Gastrocnemius medialis (tissue), 4 donors: ENCODE measurements at regions not wholly inside any gene's neighbourhood (a gene's known extent, or its start where the extent isn't known, plus 50 kb on each side); places are given as distances from the start of the nearest gene placed in this dataset.

Experiments used
- ATAC-seq, 2 donors: fragments of 150-250 bp; one replicate each; pipeline ENCODE4 v1.9.1; 2016
- DNase-seq, 2 donors: peaks; one replicate each; pipeline ENCODE4 v3.0.0-alpha.2; 2019
- H3K27ac ChIP-seq, 4 donors: fragments of 200-600 bp; sonication (generic); 1 replicate in 1 of 4; 2 replicates in 3 of 4; pipeline ENCODE4 v1.5.1; 2016 to 2018; ENCODE audit warnings: mild to moderate bottlenecking in 2 of 4, moderate library complexity in 1 of 4
- H3K27me3 ChIP-seq, 3 donors: fragments of 200-600 bp; sonication (generic) in 2 of 3; 1 replicate in 1 of 3; 2 replicates in 2 of 3; pipeline versions ENCODE4 v1.5.1 to v1.6.0; 2016 to 2019; ENCODE audit warnings: mild to moderate bottlenecking in 1 of 3, moderate library complexity in 1 of 3
- H3K36me3 ChIP-seq, 2 donors: fragments of 200-600 bp; sonication (generic) in 1 of 2; one replicate each; pipeline ENCODE4 v1.5.1; 2017 to 2018
- H3K4me1 ChIP-seq, 2 donors: fragments of 200-600 bp; sonication (generic) in 1 of 2; one replicate each; pipeline ENCODE4 v1.5.1; 2016 to 2017; ENCODE audit warnings: mild to moderate bottlenecking in 2 of 2
- H3K4me3 ChIP-seq, 4 donors: fragments of 200-600 bp; sonication (generic) in 3 of 4; 1 replicate in 1 of 4; 2 replicates in 3 of 4; pipeline ENCODE4 v1.5.1; 2016 to 2019; ENCODE audit warnings: mild to moderate bottlenecking in 2 of 4
- H3K9me3 ChIP-seq, 3 donors: fragments of 200-600 bp; sonication (generic) in 2 of 3; 1 replicate in 1 of 3; 2 replicates in 2 of 3; pipeline ENCODE4 v1.5.1; 2016 to 2019
- CTCF ChIP-seq, 5 experiments: fragments of 450-650 bp in 3 of 5; fragments of 200-600 bp in 2 of 5; sonication (generic) in 2 of 5; IDR thresholded peaks in 4 of 5; conservative IDR thresholded peaks in 1 of 5; 1 replicate in 4 of 5; 2 replicates in 1 of 5; pipeline ENCODE4 v1.5.1; 2016 to 2019; ENCODE audit warnings: antibody characterized with exemption in 5 of 5, mild to moderate bottlenecking in 3 of 5, moderate library complexity in 3 of 5
- POLR2A ChIP-seq, 2 donors: fragments of 450-650 bp; IDR thresholded peaks; one replicate each; pipeline ENCODE4 v1.6.1; 2017; ENCODE audit warnings: antibody characterized with exemption in 2 of 2, mild to moderate bottlenecking in 2 of 2, moderate library complexity in 2 of 2
- in situ Hi-C, 4 donors: fragments of 200-750 bp; cut with MboI; loops; one replicate each; pipeline versions ENCODE4 v1.15.0 to v1.8.0; 2017; ENCODE audit warnings: low sequenced_read_pairs in 4 of 4
- intact Hi-C: fragments of 100-400 bp; cut with DNase I; formaldehyde crosslinking; loops from one replicate; pipeline ENCODE4 v1.15.1; 2023; ENCODE audit warnings: low total_unique reads

- ATAC-seq (no peak), DNase-seq (no peak)
- H3K27ac ChIP-seq, result no peak overlapping the region
- H3K9me3 ChIP-seq, result no peaks in the 10 kb centered on the region
- intact Hi-C loops (no loop called here), in situ Hi-C loops (no loop called here)
- no peak overlapping the region for H3K4me3 ChIP-seq
- H3K36me3 ChIP-seq, result no peaks in the 10 kb centered on the region
- TF ChIP-seq CTCF (IDR thresholded peaks at IDR 0.05 in 4 of 5, conservative IDR thresholded peaks at IDR 0.05 in 1 of 5), result no peak
- no peaks in the 10 kb centered on the region for H3K4me1 ChIP-seq
- H3K27me3 ChIP-seq, result no peaks in the 10 kb centered on the region
Measured at GRCh38 chr10:108523016-108523800, 1358.7 kb upstream of the SORCS1 start.

GRCh38 chr10:108521827-108522492, 1357.5 kb upstream of the SORCS1 start:
- H3K9me3 ChIP-seq, result no peaks in the 10 kb centered on the region
- no peak overlapping the region for H3K27ac ChIP-seq
- in situ Hi-C loops (no loop called here), intact Hi-C loops (no loop called here)
- no peak for TF ChIP-seq CTCF (IDR thresholded peaks at IDR 0.05 in 4 of 5, conservative IDR thresholded peaks at IDR 0.05 in 1 of 5)
- no peak for DNase-seq
- H3K4me1 ChIP-seq, result no peaks in the 10 kb centered on the region
- H3K27me3 ChIP-seq, result no peaks in the 10 kb centered on the region
- no peaks in the 10 kb centered on the region for H3K36me3 ChIP-seq
- no peak overlapping the region for H3K4me3 ChIP-seq
- no peak for ATAC-seq

GRCh38 chr10:108515821-108516220, 1351.3 kb upstream of the SORCS1 start:
- no peak for ATAC-seq
- Histone ChIP-seq H3K27ac (no peak overlapping the region), H3K4me1 (no peaks in the 10 kb centered on the region), H3K4me3 (no peak overlapping the region), H3K36me3 (no peaks in the 10 kb centered on the region), H3K27me3 (no peaks in the 10 kb centered on the region), H3K9me3 (no peaks in the 10 kb centered on the region)
- in situ Hi-C loops (no loop called here), intact Hi-C loops (no loop called here)
- TF ChIP-seq POLR2A (IDR thresholded peaks at IDR 0.05) (no peak), CTCF (IDR thresholded peaks at IDR 0.05 in 4 of 5, conservative IDR thresholded peaks at IDR 0.05 in 1 of 5) (no peak)
- DNase-seq, result no peak

- no peaks in the 10 kb centered on the region for H3K9me3 ChIP-seq
- in situ Hi-C loops (no loop called here), intact Hi-C loops (no loop called here)
- TF ChIP-seq POLR2A (IDR thresholded peaks at IDR 0.05) (no peak), CTCF (IDR thresholded peaks at IDR 0.05 in 4 of 5, conservative IDR thresholded peaks at IDR 0.05 in 1 of 5) (no peak)
- DNase-seq, result no peak
- H3K27ac ChIP-seq, result no peak overlapping the region
- H3K4me3 ChIP-seq, result no peak overlapping the region
- H3K4me1 ChIP-seq, result no peaks in the 10 kb centered on the region
- no peak for ATAC-seq
- H3K36me3 ChIP-seq, result no peaks in the 10 kb centered on the region
- H3K27me3 ChIP-seq, result no peaks in the 10 kb centered on the region
Measured at GRCh38 chr10:108500396-108500795, 1335.9 kb upstream of the SORCS1 start.
